ENCODE measurements at regions not wholly inside any gene's neighbourhood (a gene's known extent, or its start where the extent isn't known, plus 50 kb on each side); places are given as distances from the start of the nearest gene placed in this dataset.

GRCh38 chr16:58962811-58963210, 228.7 kb upstream of the GOT2 start:
- Histone ChIP-seq H3K27ac (replicated peaks in 1 of 4) (no peak overlapping the region), H3K27me3 (no peaks in the 10 kb centered on the region), H3K36me3 (no peaks in the 10 kb centered on the region), H3K4me3 (no peak overlapping the region), H3K9me3 (no peaks in the 10 kb centered on the region), H3K4me1 (no peaks in the 10 kb centered on the region)
- 82% methylated on average over 1 of the region's 1 CpG for WGBS
- TF ChIP-seq POLR2A (IDR thresholded peaks at IDR 0.05; ENCODE audit: low read depth) (no peak), EP300 (IDR thresholded peaks at IDR 0.05) (no peak)
- no peak for DNase-seq (ENCODE audit: extremely low spot score)
- intact Hi-C loops (cut with DNase I): no loop called here

GRCh38 chr16:58960484-58960883, 226.4 kb upstream of the GOT2 start:
- H3K27ac ChIP-seq (replicated peaks in 1 of 4): no peak overlapping the region
- TF ChIP-seq, protein P1, sequence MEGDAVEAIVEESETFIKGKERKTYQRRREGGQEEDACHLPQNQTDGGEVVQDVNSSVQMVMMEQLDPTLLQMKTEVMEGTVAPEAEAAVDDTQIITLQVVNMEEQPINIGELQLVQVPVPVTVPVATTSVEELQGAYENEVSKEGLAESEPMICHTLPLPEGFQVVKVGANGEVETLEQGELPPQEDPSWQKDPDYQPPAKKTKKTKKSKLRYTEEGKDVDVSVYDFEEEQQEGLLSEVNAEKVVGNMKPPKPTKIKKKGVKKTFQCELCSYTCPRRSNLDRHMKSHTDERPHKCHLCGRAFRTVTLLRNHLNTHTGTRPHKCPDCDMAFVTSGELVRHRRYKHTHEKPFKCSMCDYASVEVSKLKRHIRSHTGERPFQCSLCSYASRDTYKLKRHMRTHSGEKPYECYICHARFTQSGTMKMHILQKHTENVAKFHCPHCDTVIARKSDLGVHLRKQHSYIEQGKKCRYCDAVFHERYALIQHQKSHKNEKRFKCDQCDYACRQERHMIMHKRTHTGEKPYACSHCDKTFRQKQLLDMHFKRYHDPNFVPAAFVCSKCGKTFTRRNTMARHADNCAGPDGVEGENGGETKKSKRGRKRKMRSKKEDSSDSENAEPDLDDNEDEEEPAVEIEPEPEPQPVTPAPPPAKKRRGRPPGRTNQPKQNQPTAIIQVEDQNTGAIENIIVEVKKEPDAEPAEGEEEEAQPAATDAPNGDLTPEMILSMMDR (IDR thresholded peaks at IDR 0.05): no peak
- DNase-seq (ENCODE audit: extremely low spot score): no peak
- H3K9me3 ChIP-seq: no peaks in the 10 kb centered on the region
- no peaks in the 10 kb centered on the region for H3K4me1 ChIP-seq
- no peaks in the 10 kb centered on the region for H3K36me3 ChIP-seq
- intact Hi-C loops (cut with DNase I): no loop called here
- no peak overlapping the region for H3K4me3 ChIP-seq
- H3K27me3 ChIP-seq: no peaks in the 10 kb centered on the region
- 70% methylated on average over 4 of the region's 4 CpGs for WGBS

DNA sequence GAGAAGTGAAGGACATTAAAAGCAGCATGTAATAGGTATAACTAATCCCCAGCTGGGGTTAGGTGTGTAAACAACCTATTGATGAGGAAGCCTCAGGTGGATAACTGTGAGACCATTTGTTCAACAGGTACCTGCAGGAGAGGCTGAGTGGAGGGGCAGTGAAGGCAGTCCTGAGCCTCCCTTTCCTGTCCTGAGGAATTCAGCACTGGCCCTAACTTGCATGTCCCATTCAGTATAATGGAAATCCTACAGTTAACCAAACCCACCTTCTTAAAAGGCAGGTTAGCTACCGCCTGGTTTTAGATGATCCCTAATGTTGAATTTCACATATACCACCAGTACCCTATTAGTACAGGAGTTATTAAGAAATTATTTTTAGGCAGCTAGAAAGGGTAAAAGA, 225.9 kb upstream of the GOT2 start:
- Histone ChIP-seq H3K27ac (replicated peaks in 1 of 4) (no peak overlapping the region), H3K4me1 (no peaks in the 10 kb centered on the region), H3K4me3 (no peak overlapping the region), H3K27me3 (no peaks in the 10 kb centered on the region), H3K36me3 (no peaks in the 10 kb centered on the region), H3K9me3 (no peaks in the 10 kb centered on the region)
- intact Hi-C loops (cut with DNase I): no loop called here
- 100% methylated on average over 1 of the region's 1 CpG for WGBS
- TF ChIP-seq POLR2A (IDR thresholded peaks at IDR 0.05; ENCODE audit: low read depth) (no peak), POLR2AphosphoS5 (IDR thresholded peaks at IDR 0.05) (no peak), EP300 (IDR thresholded peaks at IDR 0.05) (no peak)
- TF ChIP-seq, protein P1 (IDR thresholded peaks at IDR 0.05): no peak
- no peak for DNase-seq (ENCODE audit: extremely low spot score)

GRCh38 chr16:58958749-58959148, 224.6 kb upstream of the GOT2 start:
- no peaks in the 10 kb centered on the region for H3K27me3 ChIP-seq
- DNase-seq (ENCODE audit: extremely low spot score): no peak
- TF ChIP-seq EP300 (IDR thresholded peaks at IDR 0.05) (no peak), POLR2A (IDR thresholded peaks at IDR 0.05; ENCODE audit: low read depth) (no peak), POLR2AphosphoS5 (IDR thresholded peaks at IDR 0.05) (no peak)
- TF ChIP-seq, protein P1 (IDR thresholded peaks at IDR 0.05): no peak
- no peak overlapping the region for H3K27ac ChIP-seq (replicated peaks in 1 of 4)
- intact Hi-C loops (cut with DNase I): no loop called here
- no peaks in the 10 kb centered on the region for H3K9me3 ChIP-seq
- H3K4me3 ChIP-seq: no peak overlapping the region
- H3K36me3 ChIP-seq: no peaks in the 10 kb centered on the region
- H3K4me1 ChIP-seq: no peaks in the 10 kb centered on the region

DNA sequence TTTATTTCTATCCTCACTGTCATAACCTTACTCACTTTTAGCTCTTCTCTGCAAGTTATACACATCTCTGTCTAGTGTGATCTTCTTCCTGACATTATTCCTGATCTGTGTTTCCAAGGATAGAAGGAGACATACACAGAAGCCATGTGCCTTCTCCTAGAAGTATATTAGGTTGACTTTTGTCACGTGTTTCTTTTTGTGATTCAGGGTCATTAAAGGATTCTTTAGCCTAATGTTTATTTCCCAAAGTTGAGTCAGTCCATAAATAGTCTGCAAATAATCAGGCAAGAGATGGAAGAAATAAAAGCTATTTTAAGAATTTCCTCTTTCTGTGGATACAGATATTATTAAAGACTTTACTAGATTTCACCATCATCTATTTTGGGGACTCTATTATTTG, 214.1 kb upstream of the GOT2 start:
- Histone ChIP-seq H3K4me3 (no peak overlapping the region), H3K36me3 (no peaks in the 10 kb centered on the region), H3K27me3 (no peaks in the 10 kb centered on the region), H3K4me1 (no peaks in the 10 kb centered on the region), H3K27ac (replicated peaks in 1 of 4) (no peak overlapping the region), H3K9me3 (no peaks in the 10 kb centered on the region)
- no peak for TF ChIP-seq EP300 (IDR thresholded peaks at IDR 0.05)
- no peak for TF ChIP-seq POLR2AphosphoS5 (IDR thresholded peaks at IDR 0.05)
- TF ChIP-seq POLR2A (IDR thresholded peaks at IDR 0.05; ENCODE audit: low read depth): no peak
- TF ChIP-seq, protein P1 (IDR thresholded peaks at IDR 0.05): no peak
- intact Hi-C loops (cut with DNase I): no loop called here
- WGBS: 67% methylated on average over 1 of the region's 1 CpG
- no peak for DNase-seq (ENCODE audit: extremely low spot score)
